Astrocyte (in vitro differentiated cells and primary cell): ENCODE measurements at regions not wholly inside any gene's neighbourhood (a gene's known extent, or its start where the extent isn't known, plus 50 kb on each side); places are given as distances from the start of the nearest gene placed in this dataset.

Source experiments
- EZH2 ChIP-seq: IDR thresholded peaks from 2 replicates; pipeline ENCODE4 v1.6.1; 2012; ENCODE audit warnings: mild to moderate bottlenecking, low read length, inconsistent platforms; ENCODE audit not compliant: insufficient read depth
- TF ChIP-seq, protein P1 (sequence below): IDR thresholded peaks from 2 replicates; pipeline ENCODE4 v1.5.1; 2011; ENCODE audit warnings: low read depth, mild to moderate bottlenecking, inconsistent platforms, low read length, moderate library complexity; ENCODE audit not compliant: insufficient read depth

DNA sequence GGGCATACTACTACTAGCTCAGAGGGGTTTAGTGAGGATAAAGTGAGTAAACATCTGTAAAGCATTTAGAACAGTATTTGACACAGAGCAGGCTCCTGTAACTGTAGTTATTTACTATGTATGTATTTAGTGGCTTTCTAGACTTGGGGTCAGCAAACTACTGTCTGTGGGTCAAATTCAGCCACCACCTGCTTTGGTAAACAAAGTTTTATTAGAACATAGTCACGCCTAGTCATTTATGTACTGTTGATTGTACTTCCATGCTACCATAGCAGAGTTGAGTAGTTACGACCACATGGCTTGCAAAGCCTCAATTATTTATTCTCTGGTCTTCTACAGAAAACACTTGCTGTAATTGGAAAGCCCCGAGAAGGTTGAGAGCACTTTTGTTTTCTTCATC lies 248.5 kb upstream of the PLPP4 start:
- TF ChIP-seq, protein P1, sequence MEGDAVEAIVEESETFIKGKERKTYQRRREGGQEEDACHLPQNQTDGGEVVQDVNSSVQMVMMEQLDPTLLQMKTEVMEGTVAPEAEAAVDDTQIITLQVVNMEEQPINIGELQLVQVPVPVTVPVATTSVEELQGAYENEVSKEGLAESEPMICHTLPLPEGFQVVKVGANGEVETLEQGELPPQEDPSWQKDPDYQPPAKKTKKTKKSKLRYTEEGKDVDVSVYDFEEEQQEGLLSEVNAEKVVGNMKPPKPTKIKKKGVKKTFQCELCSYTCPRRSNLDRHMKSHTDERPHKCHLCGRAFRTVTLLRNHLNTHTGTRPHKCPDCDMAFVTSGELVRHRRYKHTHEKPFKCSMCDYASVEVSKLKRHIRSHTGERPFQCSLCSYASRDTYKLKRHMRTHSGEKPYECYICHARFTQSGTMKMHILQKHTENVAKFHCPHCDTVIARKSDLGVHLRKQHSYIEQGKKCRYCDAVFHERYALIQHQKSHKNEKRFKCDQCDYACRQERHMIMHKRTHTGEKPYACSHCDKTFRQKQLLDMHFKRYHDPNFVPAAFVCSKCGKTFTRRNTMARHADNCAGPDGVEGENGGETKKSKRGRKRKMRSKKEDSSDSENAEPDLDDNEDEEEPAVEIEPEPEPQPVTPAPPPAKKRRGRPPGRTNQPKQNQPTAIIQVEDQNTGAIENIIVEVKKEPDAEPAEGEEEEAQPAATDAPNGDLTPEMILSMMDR: no peak
- TF ChIP-seq EZH2: no peak
